ENCODE measurements at regions not wholly inside any gene's neighbourhood (a gene's known extent, or its start where the extent isn't known, plus 50 kb on each side); places are given as distances from the start of the nearest gene placed in this dataset.

- DNase-seq (ENCODE audit: low read depth): no peak
These were observed 483.9 kb downstream of the SH2D4B start for GRCh38 chr10:81021428-81022129.

GRCh38 chr10:81026591-81026990 lies 488.9 kb downstream of the SH2D4B start:
- DNase-seq (ENCODE audit: low read depth): no peak

GRCh38 chr10:81027223-81027622 lies 489.5 kb downstream of the SH2D4B start:
- no peak for DNase-seq (ENCODE audit: low read depth)

- DNase-seq (ENCODE audit: low read depth): no peak
These were observed 490.0 kb downstream of the SH2D4B start for GRCh38 chr10:81027706-81028105.

- DNase-seq (ENCODE audit: low read depth): no peak
These were observed 494.1 kb downstream of the SH2D4B start for GRCh38 chr10:81031774-81032173.

GRCh38 chr10:81034383-81034782 lies 496.7 kb downstream of the SH2D4B start:
- no peak for DNase-seq (ENCODE audit: low read depth)

- DNase-seq (ENCODE audit: low read depth): no peak
These were observed 498.6 kb downstream of the SH2D4B start for GRCh38 chr10:81036257-81036656.

GRCh38 chr10:81040031-81040430 lies 502.3 kb downstream of the SH2D4B start:
- no peak for DNase-seq (ENCODE audit: low read depth)

- no peak for DNase-seq (ENCODE audit: low read depth)
These were observed 503.2 kb downstream of the SH2D4B start for GRCh38 chr10:81040940-81041339.

GRCh38 chr10:81042647-81043046 lies 504.9 kb downstream of the SH2D4B start:
- DNase-seq (ENCODE audit: low read depth): no peak

GRCh38 chr10:81065474-81065873 lies 527.8 kb downstream of the SH2D4B start:
- no peak for DNase-seq (ENCODE audit: low read depth)

GRCh38 chr10:81068460-81068859 lies 530.8 kb downstream of the SH2D4B start:
- no peak for DNase-seq (ENCODE audit: low read depth)

- no peak for DNase-seq (ENCODE audit: low read depth)
These were observed 533.5 kb downstream of the SH2D4B start for GRCh38 chr10:81071087-81071796.

GRCh38 chr10:81073155-81073554 lies 535.5 kb downstream of the SH2D4B start:
- no peak for DNase-seq (ENCODE audit: low read depth)

- no peak for DNase-seq (ENCODE audit: low read depth)
These were observed 544.4 kb downstream of the SH2D4B start for GRCh38 chr10:81081887-81082620.

GRCh38 chr10:81082621-81083376 lies 545.1 kb downstream of the SH2D4B start:
- no peak for DNase-seq (ENCODE audit: low read depth)

GRCh38 chr10:81093056-81093455 lies 555.4 kb downstream of the SH2D4B start:
- DNase-seq (ENCODE audit: low read depth): no peak

- DNase-seq (ENCODE audit: low read depth): no peak
These were observed 557.5 kb downstream of the SH2D4B start for GRCh38 chr10:81095238-81095637.

GRCh38 chr10:81096558-81096957 lies 558.9 kb downstream of the SH2D4B start:
- DNase-seq (ENCODE audit: low read depth): no peak

GRCh38 chr10:81101062-81101461 lies 563.4 kb downstream of the SH2D4B start:
- no peak for DNase-seq (ENCODE audit: low read depth)

- no peak for DNase-seq (ENCODE audit: low read depth)
These were observed 566.8 kb downstream of the SH2D4B start for GRCh38 chr10:81104494-81104893.

- no peak for DNase-seq (ENCODE audit: low read depth)
These were observed 571.0 kb downstream of the SH2D4B start for GRCh38 chr10:81108516-81109199.

All from activated T-cell treated with anti-CD3 and anti-CD28 coated beads for 24 hours (primary cell).